Neural cell (in vitro differentiated cells): ENCODE measurements at regions not wholly inside any gene's neighbourhood (a gene's known extent, or its start where the extent isn't known, plus 50 kb on each side); places are given as distances from the start of the nearest gene placed in this dataset.

Source experiments
- EP300 ChIP-seq: fragments of 450-650 bp; conservative IDR thresholded peaks from 2 replicates; pipeline ENCODE4 v1.6.1; 2014; ENCODE audit warnings: antibody characterized with exemption, mild to moderate bottlenecking, moderate library complexity; ENCODE audit not compliant: poor library complexity, severe bottlenecking
- SMC3 ChIP-seq: fragments of 450-650 bp; conservative IDR thresholded peaks from 2 replicates; pipeline ENCODE4 v1.6.1; 2014; ENCODE audit warnings: antibody characterized with exemption, mild to moderate bottlenecking, moderate library complexity; ENCODE audit not compliant: poor library complexity
- TAF1 ChIP-seq: IDR thresholded peaks from 2 replicates; pipeline ENCODE4 v1.6.1; 2012; ENCODE audit warnings: low read depth
- TF ChIP-seq, protein P1 (sequence below): fragments of 450-650 bp; IDR thresholded peaks from 2 replicates; pipeline ENCODE4 v1.5.1; 2014; ENCODE audit warnings: antibody characterized with exemption, mild to moderate bottlenecking, moderate library complexity; ENCODE audit not compliant: poor library complexity, severe bottlenecking
- TF ChIP-seq, protein P2 (sequence below): IDR thresholded peaks from 2 replicates; pipeline ENCODE4 v1.6.1; 2012; ENCODE audit warnings: borderline replicate concordance

DNA sequence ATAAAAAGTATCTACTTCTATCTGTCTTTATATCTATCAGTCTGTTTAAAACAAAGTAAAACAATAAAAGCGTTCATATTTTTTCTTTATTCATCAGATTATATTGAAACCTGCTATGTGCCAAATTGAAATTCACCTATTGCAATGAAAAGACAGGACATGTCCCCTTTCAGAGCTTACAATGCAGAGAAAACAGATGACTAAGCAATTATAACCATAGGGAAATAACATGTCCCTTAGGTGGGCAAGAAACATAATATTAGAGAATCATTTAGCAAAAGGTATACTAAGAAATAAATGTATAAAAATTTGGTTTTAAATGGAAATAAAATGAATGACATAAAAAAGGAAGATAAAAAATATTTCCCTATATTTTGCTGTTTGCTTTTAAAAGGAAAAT is 1421.3 kb downstream of the FSCB start:
- TF ChIP-seq, protein P1, sequence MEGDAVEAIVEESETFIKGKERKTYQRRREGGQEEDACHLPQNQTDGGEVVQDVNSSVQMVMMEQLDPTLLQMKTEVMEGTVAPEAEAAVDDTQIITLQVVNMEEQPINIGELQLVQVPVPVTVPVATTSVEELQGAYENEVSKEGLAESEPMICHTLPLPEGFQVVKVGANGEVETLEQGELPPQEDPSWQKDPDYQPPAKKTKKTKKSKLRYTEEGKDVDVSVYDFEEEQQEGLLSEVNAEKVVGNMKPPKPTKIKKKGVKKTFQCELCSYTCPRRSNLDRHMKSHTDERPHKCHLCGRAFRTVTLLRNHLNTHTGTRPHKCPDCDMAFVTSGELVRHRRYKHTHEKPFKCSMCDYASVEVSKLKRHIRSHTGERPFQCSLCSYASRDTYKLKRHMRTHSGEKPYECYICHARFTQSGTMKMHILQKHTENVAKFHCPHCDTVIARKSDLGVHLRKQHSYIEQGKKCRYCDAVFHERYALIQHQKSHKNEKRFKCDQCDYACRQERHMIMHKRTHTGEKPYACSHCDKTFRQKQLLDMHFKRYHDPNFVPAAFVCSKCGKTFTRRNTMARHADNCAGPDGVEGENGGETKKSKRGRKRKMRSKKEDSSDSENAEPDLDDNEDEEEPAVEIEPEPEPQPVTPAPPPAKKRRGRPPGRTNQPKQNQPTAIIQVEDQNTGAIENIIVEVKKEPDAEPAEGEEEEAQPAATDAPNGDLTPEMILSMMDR, result no peak
- TF ChIP-seq, protein P2, sequence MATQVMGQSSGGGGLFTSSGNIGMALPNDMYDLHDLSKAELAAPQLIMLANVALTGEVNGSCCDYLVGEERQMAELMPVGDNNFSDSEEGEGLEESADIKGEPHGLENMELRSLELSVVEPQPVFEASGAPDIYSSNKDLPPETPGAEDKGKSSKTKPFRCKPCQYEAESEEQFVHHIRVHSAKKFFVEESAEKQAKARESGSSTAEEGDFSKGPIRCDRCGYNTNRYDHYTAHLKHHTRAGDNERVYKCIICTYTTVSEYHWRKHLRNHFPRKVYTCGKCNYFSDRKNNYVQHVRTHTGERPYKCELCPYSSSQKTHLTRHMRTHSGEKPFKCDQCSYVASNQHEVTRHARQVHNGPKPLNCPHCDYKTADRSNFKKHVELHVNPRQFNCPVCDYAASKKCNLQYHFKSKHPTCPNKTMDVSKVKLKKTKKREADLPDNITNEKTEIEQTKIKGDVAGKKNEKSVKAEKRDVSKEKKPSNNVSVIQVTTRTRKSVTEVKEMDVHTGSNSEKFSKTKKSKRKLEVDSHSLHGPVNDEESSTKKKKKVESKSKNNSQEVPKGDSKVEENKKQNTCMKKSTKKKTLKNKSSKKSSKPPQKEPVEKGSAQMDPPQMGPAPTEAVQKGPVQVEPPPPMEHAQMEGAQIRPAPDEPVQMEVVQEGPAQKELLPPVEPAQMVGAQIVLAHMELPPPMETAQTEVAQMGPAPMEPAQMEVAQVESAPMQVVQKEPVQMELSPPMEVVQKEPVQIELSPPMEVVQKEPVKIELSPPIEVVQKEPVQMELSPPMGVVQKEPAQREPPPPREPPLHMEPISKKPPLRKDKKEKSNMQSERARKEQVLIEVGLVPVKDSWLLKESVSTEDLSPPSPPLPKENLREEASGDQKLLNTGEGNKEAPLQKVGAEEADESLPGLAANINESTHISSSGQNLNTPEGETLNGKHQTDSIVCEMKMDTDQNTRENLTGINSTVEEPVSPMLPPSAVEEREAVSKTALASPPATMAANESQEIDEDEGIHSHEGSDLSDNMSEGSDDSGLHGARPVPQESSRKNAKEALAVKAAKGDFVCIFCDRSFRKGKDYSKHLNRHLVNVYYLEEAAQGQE, result no peak
- no peak for TF ChIP-seq SMC3
- TF ChIP-seq TAF1, result no peak
- no peak for TF ChIP-seq EP300
